HG02870 (cell line): ENCODE measurements at regions not wholly inside any gene's neighbourhood (a gene's known extent, or its start where the extent isn't known, plus 50 kb on each side); places are given as distances from the start of the nearest gene placed in this dataset.

ENCODE experiments used
- ATAC-seq: cut with Tn5 transposase; IDR thresholded peaks from one replicate; pipeline ENCODE4 v1.9.1; 2021; ENCODE audit warnings: mild to moderate bottlenecking, moderate library complexity; ENCODE audit not compliant: unreplicated experiment

DNA sequence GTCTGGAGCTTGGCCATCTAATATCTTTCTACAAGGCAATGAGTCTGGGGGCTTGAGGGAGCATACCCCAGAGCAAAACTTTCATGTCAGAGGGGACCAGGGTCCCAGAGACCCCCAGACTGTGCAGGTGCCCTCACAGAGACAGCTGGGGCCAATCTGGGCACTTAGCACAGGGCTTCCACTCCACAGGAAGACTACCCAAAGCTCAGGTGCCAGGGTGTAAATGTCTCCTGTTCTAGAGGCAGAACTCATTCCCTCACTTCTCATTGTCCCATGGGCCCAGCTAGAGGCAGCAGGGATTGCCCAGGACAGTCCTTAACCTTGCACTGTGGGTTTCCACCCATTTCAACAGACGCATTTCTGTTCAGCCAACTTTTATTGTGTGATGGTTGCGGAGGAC lies 246.9 kb downstream of the ACTR3B start:
- no peak for ATAC-seq

DNA sequence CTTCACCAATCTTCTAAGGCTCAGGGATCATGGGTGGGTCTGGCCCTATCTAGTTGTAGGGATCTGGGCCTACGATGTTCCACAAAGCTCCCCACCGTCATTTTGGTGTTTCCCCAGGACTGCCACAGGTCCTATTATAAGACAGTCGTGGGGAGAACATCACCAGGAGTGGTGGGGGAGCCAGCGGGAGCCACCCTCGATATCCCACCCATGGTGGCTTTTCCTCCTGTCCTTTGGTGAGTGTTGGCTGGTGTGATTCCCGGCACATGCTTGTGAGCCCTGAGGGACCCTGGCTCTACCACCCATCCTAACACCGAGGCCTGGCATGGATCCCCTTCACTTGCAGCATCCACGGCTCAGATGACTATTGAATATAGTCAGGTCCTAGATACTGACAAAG lies 247.4 kb downstream of the ACTR3B start:
- ATAC-seq: no peak

DNA sequence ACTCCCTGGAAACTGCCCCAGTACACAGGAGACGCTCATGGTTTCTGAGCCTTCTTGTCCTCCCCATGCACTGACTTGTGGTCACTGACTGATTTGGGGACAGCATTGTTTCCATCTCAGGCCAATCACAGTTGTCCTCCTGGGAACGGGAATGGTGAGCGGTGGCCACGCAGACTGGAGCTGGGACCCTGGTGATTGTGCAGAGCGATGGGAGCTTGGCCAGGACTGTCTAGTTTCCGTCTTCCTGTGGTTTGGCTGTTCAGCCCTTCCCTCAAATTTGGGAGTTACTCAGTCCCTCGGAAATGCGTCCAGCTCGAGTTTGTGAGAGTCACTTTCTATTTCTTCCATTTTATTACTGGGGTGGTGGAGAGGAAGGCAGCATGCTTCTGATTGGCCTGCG lies 250.9 kb downstream of the ACTR3B start:
- ATAC-seq: no peak

DNA sequence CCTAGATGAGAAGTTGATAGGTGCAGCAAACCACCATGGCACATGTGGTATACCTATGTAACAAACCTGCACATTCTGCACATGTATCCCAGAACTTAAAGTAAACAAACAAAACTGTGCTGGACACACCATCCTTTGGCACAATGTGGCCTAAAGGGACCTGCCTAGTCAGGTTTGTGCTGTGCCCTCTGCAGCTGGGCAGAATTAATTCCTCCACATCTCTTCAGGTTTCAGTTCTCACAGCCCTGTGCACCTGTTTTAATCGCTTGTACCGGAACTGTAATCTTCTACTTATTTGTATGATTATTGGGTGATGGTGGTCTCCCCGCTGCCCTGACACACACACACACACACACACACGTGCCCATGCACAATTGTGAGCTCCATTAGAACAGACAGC lies 252.7 kb downstream of the ACTR3B start:
- ATAC-seq: no peak

DNA sequence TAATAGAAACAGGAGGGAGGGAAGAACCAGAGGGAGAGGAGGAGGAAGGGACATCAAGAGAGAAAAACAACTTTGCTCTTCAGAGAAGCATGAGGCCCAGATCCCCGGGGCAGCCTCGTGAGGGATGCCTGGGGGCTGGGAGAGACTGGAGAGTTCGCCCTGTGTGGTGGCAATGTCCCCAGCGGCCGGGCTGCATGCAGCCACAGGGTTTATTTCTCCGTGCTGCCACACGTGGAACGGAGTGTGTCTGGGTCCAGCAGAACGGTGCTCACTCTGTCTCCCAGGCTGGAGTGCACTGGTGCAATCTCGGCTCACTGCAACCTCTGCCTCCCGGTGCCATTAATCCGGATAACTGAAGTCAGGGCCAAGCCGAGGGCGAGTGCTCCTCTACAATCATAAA lies 257.7 kb downstream of the ACTR3B start:
- ATAC-seq: no peak

DNA sequence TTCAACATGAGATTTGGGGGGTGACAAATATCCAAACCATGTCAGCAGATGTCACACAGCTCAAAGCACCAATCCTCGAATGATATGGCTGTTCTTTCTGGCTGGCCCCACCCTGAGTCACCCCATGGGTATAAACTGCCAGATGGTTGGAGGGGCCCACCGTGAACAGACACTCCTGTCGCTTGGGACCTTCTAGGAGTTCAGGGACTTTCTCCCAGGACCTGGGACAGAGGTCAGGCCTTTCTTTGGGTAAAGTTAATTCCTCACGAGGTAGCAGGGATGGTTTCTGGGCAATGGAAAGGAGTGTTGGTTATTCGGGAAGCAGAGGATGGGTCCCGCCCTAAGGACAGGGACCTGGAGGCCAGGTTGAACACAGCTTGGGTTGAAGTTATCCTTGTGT lies 262.0 kb downstream of the ACTR3B start:
- ATAC-seq: no peak

DNA sequence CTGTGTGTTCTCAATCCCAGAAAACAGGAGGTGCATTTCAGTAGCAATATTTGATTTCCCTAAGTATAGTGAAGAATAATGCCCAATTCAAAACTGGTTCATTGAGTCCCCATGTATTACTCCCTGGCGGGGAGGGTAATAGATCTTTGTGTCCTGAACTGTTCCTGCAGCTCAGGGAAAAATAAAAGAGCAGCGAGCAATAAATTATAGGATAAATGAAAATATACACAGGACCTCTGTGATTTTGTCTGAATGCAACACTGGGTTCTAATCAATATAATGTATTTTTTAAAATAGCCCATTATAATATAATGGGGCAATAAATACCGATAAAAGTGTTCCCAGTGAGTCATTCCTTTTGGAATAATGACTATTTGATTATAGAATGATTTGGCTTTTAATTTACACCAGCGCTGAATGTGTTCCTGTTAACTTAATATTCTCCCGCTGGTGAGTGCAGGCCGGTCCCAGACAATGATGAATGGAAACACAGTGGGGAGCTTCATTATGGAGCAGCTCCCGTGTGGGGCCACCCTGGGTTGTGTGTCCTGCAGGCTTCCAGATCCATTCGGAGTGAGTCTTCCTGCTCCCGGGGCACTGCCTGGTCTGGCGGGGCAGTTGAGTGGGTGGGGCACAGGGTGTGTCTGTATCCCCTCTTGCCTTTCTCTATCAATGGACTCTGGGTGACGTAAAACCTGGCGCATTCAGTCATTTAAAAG lies 263.1 kb downstream of the ACTR3B start:
- no peak for ATAC-seq

DNA sequence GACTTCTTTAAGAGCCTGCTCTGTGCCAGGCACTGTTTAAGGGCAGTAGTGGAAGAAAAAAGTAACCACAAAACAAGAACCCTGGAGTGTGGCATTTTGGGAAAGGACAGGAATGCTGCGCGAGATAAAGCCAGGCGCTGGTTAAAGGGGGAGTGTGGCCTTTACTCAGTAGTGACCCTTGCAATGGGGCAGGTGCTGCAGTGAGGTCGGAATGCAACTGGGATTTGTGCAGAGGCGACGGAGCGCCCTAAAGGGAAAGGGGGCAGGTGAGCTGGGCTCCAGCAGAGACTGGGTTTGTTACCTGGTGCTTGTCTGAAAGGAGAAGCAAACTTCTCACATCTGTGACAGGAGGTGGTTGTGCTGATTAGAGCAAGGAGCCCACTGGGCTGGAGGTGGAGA lies 263.6 kb downstream of the ACTR3B start:
- no peak for ATAC-seq

DNA sequence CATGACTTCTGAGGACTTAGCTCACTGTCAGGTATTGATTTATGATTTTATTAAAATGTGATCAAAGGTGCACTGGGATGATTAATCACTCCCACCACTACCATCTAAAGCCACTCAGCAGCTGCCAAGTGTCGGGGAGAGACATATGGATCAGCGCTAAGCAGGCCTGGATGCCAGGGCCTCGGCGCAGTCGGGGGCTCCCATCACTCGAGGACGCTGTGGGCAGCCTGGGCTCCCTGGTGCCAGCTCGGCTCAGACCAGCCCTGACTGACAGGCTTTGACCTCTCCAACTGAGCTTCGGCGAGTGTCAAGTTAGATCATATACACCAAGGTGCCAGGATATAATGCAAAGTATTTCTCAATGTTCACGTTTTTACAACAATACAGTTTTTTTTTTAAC lies 267.7 kb downstream of the ACTR3B start:
- no peak for ATAC-seq

DNA sequence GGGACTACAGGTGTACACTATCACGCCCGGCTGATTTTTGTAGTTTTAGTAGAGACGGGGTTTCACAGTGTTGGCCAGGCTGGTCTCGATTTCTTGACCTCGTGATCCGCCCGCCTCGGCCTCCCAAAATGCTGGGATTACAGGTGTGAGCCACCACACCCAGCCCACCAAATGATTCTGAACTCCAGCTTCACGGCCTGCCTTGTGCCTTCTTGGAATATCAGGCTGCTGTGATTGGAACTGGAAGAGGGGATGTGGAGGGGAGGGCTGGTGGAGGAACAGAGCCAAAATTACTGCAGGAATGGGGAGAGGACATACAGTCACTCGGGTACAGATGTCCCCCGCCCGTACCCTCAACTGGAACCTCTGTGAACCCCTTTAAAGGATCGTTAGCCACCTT lies 268.4 kb downstream of the ACTR3B start:
- ATAC-seq: no peak

DNA sequence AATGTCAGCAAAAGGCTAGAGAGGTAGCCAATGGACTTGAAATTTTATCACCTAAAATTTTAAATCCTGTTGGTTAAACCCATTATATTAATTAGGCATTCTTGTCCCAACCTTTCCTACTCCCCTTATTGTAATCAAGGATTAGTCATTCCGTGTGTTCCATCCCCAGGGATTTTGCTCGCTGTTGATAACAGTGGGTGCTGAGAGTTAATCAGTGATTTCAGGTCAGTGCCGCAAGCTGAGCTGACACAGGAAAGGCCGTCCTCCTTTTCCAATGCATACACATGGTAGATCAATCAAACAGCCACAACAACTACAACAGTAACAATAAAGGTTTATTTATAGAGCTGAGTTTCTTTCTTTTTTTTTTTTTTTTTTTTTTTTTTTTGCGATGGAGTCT lies 271.4 kb downstream of the ACTR3B start:
- no peak for ATAC-seq

DNA sequence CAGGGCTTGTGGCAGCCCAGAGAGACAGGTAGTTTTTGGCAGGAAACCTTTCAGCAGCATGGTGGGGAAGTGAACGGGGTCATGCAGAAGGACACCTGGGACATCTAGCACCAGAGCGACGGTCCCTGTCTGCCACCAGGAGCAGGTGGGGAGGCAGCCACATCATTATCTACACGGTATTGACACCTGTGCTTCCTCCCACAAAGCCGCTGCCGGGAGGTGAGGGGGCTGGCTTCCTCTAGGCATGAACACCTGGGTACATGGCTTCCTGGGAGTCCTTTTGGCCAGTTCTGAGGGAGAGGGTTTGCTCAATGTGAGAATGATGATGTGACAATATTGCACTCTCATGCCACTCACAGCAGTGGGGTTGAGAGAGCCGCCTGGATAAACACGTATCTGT lies 275.2 kb downstream of the ACTR3B start:
- no peak for ATAC-seq

DNA sequence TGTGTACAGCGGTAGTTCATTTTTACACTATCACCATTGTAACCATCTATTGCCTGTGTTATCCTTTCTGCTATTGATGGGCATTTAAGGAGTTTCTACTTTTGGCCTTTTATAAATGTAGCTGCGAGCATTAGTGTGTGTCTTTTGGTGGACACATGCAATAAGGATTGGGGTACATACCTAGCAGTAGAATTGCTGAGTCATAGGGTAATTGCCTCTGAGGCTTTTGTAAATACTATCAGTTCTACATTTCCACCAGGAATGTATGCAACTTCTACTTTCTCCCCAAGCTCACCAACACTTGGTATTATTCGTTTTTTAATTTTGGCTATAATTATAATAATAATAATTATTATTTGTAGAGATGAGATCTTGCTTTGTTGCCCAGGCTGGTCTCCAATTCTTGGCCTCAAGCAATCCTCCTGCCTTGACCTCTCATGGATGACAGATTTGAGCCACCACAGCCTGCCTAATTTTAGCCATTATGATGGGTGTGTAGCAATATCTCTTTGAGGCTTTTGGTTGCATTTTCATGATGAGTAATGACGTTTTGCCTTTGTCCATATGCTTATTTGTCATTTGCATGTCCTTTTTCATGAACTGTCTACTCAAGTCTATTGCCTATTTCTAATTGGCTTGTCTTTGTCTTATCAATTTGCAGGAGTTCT lies 277.0 kb downstream of the ACTR3B start:
- ATAC-seq: peak; percentile 51

DNA sequence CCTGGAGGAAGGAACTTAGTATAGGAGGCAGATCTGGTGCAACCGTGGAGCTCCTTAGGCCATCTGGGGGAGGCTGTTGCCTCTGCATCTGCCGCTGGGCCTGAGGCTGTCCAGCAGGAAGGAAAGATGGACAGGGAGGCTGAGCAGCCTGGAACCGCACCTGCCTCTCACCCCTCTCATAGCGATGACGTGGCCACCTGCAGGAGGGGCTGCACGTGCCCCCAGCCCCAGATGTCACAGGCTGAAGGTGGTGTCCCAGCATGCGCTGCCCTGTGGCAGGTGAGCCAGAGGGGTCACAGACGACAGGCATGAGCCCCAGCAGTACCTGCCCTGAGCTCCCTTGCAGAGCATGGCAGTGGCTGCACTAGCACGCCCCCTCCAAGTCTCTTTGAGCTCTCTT lies 283.9 kb downstream of the ACTR3B start:
- ATAC-seq: no peak

DNA sequence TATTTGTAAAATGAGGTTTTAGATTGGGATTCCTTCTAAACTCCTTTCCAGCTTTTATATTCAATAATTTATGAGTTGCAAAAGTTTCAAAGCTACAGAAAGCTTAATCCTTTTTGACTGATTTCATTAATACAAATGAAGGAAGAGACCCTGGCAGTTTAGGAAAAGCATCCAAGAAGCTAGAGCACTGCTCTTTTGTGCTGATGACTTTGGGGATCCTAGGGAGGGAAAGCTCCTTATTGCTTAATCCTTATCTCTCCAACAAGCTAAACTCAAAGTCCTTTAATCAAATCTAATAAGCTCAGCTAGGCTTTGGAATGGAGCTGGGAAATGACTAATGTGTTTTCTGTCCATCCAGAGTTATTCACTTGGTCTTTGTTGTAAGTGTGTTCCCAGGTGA lies 285.4 kb downstream of the ACTR3B start:
- ATAC-seq: no peak

DNA sequence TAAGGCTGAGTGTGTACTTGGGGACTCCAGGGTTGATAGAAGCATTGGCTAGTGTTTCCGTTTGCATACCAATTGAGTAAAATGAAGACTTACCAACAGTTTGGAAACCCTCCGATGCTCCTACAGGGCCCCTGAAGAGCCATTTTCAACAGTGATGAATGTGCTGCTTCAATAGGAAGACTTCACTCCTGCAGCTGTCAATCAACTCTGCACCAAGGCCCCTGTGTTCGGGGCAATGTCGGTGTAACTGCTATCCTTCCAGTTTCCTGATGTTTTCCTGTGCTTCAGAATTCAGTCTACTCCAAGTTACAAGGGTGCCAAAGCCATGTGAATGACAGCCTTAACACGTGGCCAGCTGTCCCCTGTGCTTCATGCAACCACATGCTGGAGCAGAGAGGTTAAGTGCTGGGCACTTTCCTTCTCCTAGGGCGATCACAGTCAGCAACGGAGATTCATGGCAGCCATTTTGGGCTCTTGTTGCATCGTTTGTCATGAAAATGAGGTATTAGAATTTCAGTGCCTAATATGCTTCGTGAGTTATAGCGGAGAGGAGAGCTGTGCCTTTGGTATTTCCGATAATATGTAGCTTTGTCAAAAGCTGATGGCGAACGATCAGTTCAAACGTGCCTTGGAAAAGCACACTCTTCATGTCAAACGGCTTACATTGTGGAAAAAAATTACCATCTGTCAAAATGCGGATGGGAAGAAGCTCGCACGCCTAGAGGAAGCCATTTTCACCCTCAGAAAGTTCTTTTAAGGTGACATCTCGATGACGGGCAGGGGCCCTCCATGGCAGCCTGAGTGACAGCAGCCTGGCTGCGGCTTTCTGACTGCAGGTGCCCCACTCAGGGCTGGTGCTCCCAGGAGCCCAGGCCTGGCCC lies 287.8 kb downstream of the ACTR3B start:
- no peak for ATAC-seq

DNA sequence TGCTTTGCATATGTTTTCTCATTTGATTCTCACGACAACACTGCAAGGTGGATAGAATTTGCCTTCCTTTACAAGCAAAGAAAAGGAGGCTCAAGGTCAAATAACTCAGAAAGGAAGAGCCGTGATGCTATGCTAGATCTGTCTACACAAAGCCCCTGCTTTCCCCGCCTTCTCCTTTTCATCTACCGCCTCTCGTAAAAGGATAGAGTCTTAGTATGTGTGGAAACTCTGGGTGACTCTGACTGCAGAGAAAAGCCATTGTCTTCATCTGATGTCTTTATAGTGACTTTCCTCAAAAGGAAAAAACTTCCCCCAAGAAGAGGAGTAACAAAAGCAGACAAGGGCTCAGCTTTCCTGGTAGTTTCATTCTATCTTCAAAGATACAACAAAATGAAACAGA lies 292.7 kb downstream of the ACTR3B start:
- no peak for ATAC-seq

DNA sequence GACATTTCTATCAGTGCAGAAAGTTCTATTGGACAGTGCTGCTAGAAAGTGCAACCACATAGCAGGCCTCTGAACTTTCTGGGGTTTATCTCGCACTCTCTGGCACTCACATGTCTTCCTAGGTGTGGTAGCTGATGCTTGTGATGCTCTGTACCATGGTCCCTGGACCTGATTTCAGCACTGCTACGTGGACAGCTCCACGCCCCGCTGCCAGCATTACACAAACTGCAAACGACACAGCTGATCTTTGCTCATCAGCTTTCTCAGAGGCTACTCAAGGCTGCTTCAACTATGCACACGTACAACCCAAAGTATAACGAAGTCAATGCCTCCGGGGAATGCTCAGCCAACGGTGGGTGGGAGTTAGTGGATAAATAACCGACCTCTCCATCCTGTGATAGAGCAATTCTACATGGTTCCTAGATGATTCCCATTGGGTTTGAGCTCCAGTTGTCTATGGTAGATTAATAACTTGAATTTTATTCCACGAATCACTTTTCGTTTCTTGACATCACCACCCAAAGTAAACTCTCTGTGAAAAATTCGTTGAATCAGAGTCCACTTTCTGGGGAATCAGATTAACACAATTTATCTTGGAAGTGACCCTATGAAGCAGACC lies 302.5 kb downstream of the ACTR3B start:
- ATAC-seq: no peak

DNA sequence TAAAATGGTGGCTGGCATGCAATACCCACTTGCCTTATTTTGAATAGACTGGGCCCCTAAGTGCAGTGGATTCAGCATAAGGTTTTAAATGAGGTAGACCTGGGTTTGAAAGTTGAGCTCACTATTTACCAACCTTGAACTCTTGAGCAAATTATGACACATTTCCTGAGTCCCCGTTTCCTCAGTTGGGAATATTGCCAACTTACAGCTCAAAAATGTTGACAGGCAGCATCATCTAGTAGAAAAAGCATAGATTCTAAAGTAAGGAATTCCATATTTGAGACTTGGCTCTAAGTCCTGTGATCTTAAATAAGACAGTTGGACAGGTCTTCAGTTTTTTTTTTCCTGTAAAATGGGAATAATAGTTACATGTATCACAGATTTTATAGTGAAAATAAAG lies 305.5 kb downstream of the ACTR3B start:
- ATAC-seq: no peak

DNA sequence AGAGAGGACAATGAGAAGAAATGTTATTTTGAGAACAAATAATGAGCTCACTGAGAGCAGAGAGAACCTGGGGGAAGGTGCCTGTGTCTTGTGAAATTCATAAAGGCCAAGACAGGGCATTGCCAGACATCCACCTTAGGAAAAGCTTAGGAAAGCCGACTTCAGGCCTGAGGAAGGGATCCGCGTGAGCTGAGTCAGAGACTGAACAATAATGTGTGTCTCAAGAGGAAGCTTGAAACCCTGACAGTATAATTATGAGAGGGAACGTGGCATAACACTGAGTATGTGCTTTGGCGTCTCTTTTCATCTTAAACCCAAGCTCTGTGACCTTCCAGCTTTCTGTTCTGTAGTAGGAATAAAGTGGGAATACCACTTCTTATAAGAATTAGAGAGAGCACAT lies 307.2 kb downstream of the ACTR3B start:
- no peak for ATAC-seq

DNA sequence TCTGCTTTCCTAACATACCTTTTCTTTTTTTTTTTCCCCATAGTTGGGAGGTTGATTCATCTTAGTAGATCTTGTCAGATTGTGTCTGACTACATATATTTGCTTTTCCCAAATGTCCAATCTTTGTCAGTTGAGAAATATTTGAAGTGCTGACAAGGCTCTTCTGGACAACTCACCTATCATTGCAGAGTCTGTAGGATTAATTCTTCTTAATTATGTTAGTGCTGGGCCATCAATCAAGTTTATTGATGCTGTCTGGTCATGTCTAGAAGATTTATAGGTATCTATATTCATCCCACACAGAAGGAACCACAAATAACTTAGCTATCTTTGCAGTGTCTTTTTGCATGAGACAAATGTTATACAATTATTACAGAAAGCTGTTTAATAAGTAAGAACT lies 310.6 kb downstream of the ACTR3B start:
- ATAC-seq: no peak

DNA sequence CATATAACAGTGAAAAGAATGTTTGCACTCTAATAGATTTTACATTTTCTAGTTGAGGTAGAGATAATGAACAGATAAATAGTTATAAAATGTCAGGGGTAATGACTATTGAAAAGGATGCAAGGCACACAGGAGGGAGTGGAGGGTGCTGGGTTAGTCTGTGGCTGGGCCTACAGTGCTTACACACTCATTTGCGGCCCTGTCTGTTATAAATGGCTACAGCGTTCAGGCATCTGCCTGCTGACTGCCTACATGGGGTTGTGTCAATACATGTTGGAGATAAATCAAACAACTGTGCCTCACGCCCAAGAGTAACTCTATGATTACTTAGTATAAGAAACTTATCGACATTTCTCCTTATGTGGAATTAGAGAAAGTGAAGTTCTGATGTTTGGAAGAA lies 313.3 kb downstream of the ACTR3B start:
- ATAC-seq: no peak
